HL-60 (cell line): ENCODE measurements at regions not wholly inside any gene's neighbourhood (a gene's known extent, or its start where the extent isn't known, plus 50 kb on each side); places are given as distances from the start of the nearest gene placed in this dataset.

Experiments used
- CTCF ChIP-seq: IDR thresholded peaks from one replicate; pipeline ENCODE4 v1.5.1; 2011; ENCODE audit warnings: low read length, control low read depth, inconsistent platforms; ENCODE audit not compliant: insufficient read depth
- GABPA ChIP-seq: IDR thresholded peaks from 2 replicates; pipeline ENCODE4 v1.6.1; 2012; ENCODE audit warnings: low read depth
- POLR2AphosphoS5 ChIP-seq: IDR thresholded peaks from 2 replicates; pipeline ENCODE4 v1.6.1; 2012; ENCODE audit warnings: low read depth

DNA sequence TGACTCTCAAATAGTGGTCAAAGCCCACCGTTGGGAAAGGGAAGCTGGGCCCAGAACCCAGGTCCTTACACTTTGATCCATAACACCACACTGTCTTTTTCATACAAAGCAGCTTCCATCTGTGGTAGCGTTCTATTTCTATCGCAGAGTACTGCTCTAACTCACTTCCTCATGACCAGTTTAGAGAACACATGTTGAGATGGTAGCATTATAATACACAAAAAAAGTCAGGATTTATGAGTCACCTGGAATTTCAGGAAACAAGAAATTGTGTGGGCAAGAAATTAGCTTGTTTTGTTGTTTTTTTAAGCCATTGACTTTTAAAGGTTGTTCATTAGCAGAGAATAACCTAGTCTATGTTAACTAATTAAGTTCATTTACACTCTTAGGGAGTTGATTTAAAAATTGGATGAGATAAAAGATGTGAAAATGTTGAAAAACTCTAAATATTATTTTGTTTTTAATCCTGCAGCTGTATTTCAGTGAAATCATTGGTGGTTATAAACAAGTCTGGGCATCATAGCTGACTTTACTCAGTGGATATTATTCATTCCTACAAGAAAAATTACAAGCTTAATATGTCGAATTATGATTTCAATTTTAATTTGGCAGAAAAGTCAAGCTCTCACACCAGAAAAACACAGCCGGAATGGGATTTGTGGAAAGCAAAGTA, 1011.1 kb upstream of the HS3ST1 start:
- TF ChIP-seq CTCF (no peak), GABPA (no peak), POLR2AphosphoS5 (no peak)
